HEK293 (cell line): ENCODE measurements at regions not wholly inside any gene's neighbourhood (a gene's known extent, or its start where the extent isn't known, plus 50 kb on each side); places are given as distances from the start of the nearest gene placed in this dataset.

Experiments
- CTCF ChIA-PET: fragments of 350-600 bp; formaldehyde crosslinking; extraction: SDS; loops from one replicate; lab custom pipeline; 2021; ENCODE audit warnings: antibody characterized with exemption; lab: Yijun Ruan, JAX
- POLR2A ChIA-PET: fragments of 300-600 bp; formaldehyde crosslinking; extraction: SDS; loops from one replicate; lab custom pipeline; 2020; ENCODE audit warnings: antibody characterized with exemption, inconsistent platforms; lab: Yijun Ruan, JAX
- H3K27ac ChIP-seq: fragments of 200-500 bp; sonication (Bioruptor generic); 2 replicates; pipeline ENCODE4 v1.5.1; 2014; ENCODE audit warnings: low read depth, low read length, control low read depth, inconsistent platforms; ENCODE audit errors: extremely low read depth
- H3K36me3 ChIP-seq, 2 experiments: fragments of 200-500 bp in 1 of 2; sonication (Bioruptor generic) in 1 of 2; 1 replicate in 1 of 2; 2 replicates in 1 of 2; pipeline ENCODE4 v1.5.1; 2014 to 2017; ENCODE audit warnings: inconsistent platforms in 2 of 2, low read length in 2 of 2; ENCODE audit not compliant: control insufficient read depth in 2 of 2, insufficient read depth in 1 of 2
- H3K4me1 ChIP-seq: fragments of 200-500 bp; sonication (Bioruptor generic); 2 replicates; pipeline ENCODE4 v1.5.1; 2014; ENCODE audit warnings: mild to moderate bottlenecking, low read length, inconsistent platforms; ENCODE audit not compliant: control insufficient read depth, insufficient read depth
- H3K4me3 ChIP-seq: 2 replicates; pipeline ENCODE4 v1.5.1; 2011; ENCODE audit warnings: low read depth, mild to moderate bottlenecking, control low read depth, low read length, moderate library complexity
- H3K9me3 ChIP-seq: fragments of 200-500 bp; sonication (Bioruptor generic); 2 replicates; pipeline ENCODE4 v1.5.1; 2014; ENCODE audit warnings: low read depth, low read length, inconsistent platforms; ENCODE audit not compliant: control insufficient read depth, insufficient read depth
- BCL11A ChIP-seq: fragments of 450-650 bp; formaldehyde crosslinking; IDR thresholded peaks from 2 replicates; pipeline ENCODE4 v1.5.1; 2016; ENCODE audit warnings: low read depth, missing biosample characterization, missing genetic modification characterization
- HOXA7 ChIP-seq: sonication (generic); formaldehyde crosslinking; IDR thresholded peaks from 2 replicates; pipeline ENCODE4 v1.8.1; 2022; ENCODE audit warnings: missing genetic modification reagents, borderline replicate concordance
- KLF9 ChIP-seq: fragments of 450-650 bp; formaldehyde crosslinking; IDR thresholded peaks from 2 replicates; pipeline ENCODE4 v1.5.1; 2016; ENCODE audit warnings: missing biosample characterization, missing genetic modification characterization, low read depth
- MEIS1 ChIP-seq: sonication (generic); formaldehyde crosslinking; IDR thresholded peaks from 2 replicates; pipeline ENCODE4 v1.8.1; 2022; ENCODE audit warnings: missing genetic modification reagents, mild to moderate bottlenecking, borderline replicate concordance
- PRDM1 ChIP-seq: fragments of 450-650 bp; formaldehyde crosslinking; IDR thresholded peaks from 2 replicates; pipeline ENCODE4; 2016; ENCODE audit warnings: missing biosample characterization, missing genetic modification characterization
- SP2 ChIP-seq: fragments of 450-650 bp; formaldehyde crosslinking; IDR thresholded peaks from 2 replicates; pipeline ENCODE4 v1.5.1; 2016; ENCODE audit warnings: missing biosample characterization, missing genetic modification characterization
- ZBTB20 ChIP-seq: fragments of 450-650 bp; formaldehyde crosslinking; IDR thresholded peaks from 2 replicates; pipeline ENCODE4 v1.5.1; 2016; ENCODE audit warnings: missing biosample characterization, missing genetic modification characterization
- ZBTB7A ChIP-seq: fragments of 450-650 bp; formaldehyde crosslinking; IDR thresholded peaks from 2 replicates; pipeline ENCODE4 v1.5.1; 2016; ENCODE audit warnings: low read depth, missing biosample characterization, missing genetic modification characterization
- ZFP3 ChIP-seq: fragments of 450-650 bp; formaldehyde crosslinking; IDR thresholded peaks from 2 replicates; pipeline ENCODE4 v1.5.1; 2016; ENCODE audit warnings: low read depth, missing biosample characterization, missing genetic modification characterization
- ZNF133 ChIP-seq: fragments of 450-650 bp; formaldehyde crosslinking; IDR thresholded peaks from 2 replicates; pipeline ENCODE4 v1.5.1; 2016; ENCODE audit warnings: missing biosample characterization, missing genetic modification characterization
- ZNF2 ChIP-seq: fragments of 450-650 bp; formaldehyde crosslinking; IDR thresholded peaks from 2 replicates; pipeline ENCODE4 v1.5.1; 2016; ENCODE audit warnings: missing biosample characterization, missing genetic modification characterization
- ZNF24 ChIP-seq: fragments of 450-650 bp; formaldehyde crosslinking; IDR thresholded peaks from 2 replicates; pipeline ENCODE4 v1.5.1; 2016; ENCODE audit warnings: missing biosample characterization, missing genetic modification characterization
- ZNF266 ChIP-seq: fragments of 450-650 bp; formaldehyde crosslinking; IDR thresholded peaks from 2 replicates; pipeline ENCODE4 v1.5.1; 2016; ENCODE audit warnings: missing biosample characterization, missing genetic modification characterization, low read depth
- ZNF274 ChIP-seq, 2 experiments: fragments of 200-500 bp in 1 of 2; fragments of 450-650 bp in 1 of 2; sonication (Bioruptor generic) in 1 of 2; formaldehyde crosslinking in 1 of 2; IDR thresholded peaks; 2 replicates each; pipeline versions ENCODE4 v1.5.1 to v1.6.1; 2014 to 2016; ENCODE audit warnings: borderline replicate concordance in 1 of 2, inconsistent platforms in 1 of 2, low read length in 1 of 2, missing biosample characterization in 1 of 2, missing genetic modification characterization in 1 of 2
- ZNF292 ChIP-seq: fragments of 450-650 bp; formaldehyde crosslinking; IDR thresholded peaks from 2 replicates; pipeline ENCODE4 v1.5.1; 2016; ENCODE audit warnings: low read depth, missing biosample characterization, missing genetic modification characterization, borderline replicate concordance
- ZNF341 ChIP-seq: fragments of 450-650 bp; formaldehyde crosslinking; IDR thresholded peaks from 2 replicates; pipeline ENCODE4; 2016; ENCODE audit warnings: low read depth, missing biosample characterization, missing genetic modification characterization
- ZNF366 ChIP-seq: fragments of 450-650 bp; formaldehyde crosslinking; conservative IDR thresholded peaks from 2 replicates; pipeline ENCODE4 v1.5.1; 2016; ENCODE audit warnings: missing biosample characterization, missing genetic modification characterization
- ZNF391 ChIP-seq: fragments of 450-650 bp; formaldehyde crosslinking; IDR thresholded peaks from 2 replicates; pipeline ENCODE4 v1.5.1; 2016; ENCODE audit warnings: low read depth, missing biosample characterization, missing genetic modification characterization, borderline replicate concordance
- ZNF529 ChIP-seq: fragments of 450-650 bp; formaldehyde crosslinking; IDR thresholded peaks from 2 replicates; pipeline ENCODE4 v1.5.1; 2017; ENCODE audit warnings: missing genetic modification characterization, missing biosample characterization; ENCODE audit not compliant: insufficient replicate concordance
- ZNF530 ChIP-seq: fragments of 450-650 bp; formaldehyde crosslinking; IDR thresholded peaks from 2 replicates; pipeline ENCODE4 v1.5.1; 2016; ENCODE audit warnings: low read depth, missing biosample characterization, missing genetic modification characterization
- ZNF600 ChIP-seq: fragments of 450-650 bp; formaldehyde crosslinking; IDR thresholded peaks from 2 replicates; pipeline ENCODE4 v1.5.1; 2016; ENCODE audit warnings: missing biosample characterization, missing genetic modification characterization
- ZNF707 ChIP-seq: fragments of 450-650 bp; formaldehyde crosslinking; IDR thresholded peaks from 2 replicates; pipeline ENCODE4 v1.5.1; 2016; ENCODE audit warnings: missing biosample characterization, missing genetic modification characterization
- ZNF843 ChIP-seq: fragments of 450-650 bp; formaldehyde crosslinking; IDR thresholded peaks from 2 replicates; pipeline ENCODE4 v1.5.1; 2016; ENCODE audit warnings: missing biosample characterization, missing genetic modification characterization
- TF ChIP-seq, protein P1 (sequence below): fragments of 450-650 bp; formaldehyde crosslinking; IDR thresholded peaks from 2 replicates; pipeline ENCODE4 v1.5.1; 2017; ENCODE audit warnings: missing biosample characterization, missing genetic modification characterization
- TF ChIP-seq, protein P2 (sequence below): sonication (generic); formaldehyde crosslinking; IDR thresholded peaks from 2 replicates; pipeline ENCODE4 v1.8.1; 2022; ENCODE audit warnings: mild to moderate bottlenecking, moderate library complexity, missing genetic modification reagents
- TF ChIP-seq, protein P3 (sequence below): fragments of 450-650 bp; formaldehyde crosslinking; IDR thresholded peaks from 2 replicates; pipeline ENCODE4 v1.5.1; 2017; ENCODE audit warnings: missing biosample characterization, missing genetic modification characterization
- TF ChIP-seq, protein P4 (sequence below): fragments of 450-650 bp; formaldehyde crosslinking; IDR thresholded peaks from 2 replicates; pipeline ENCODE4 v1.5.1; 2016; ENCODE audit warnings: missing biosample characterization, missing genetic modification characterization
- TF ChIP-seq, protein P5 (sequence below): IDR thresholded peaks from 2 replicates; pipeline ENCODE4 v1.6.1; 2011; ENCODE audit warnings: mild to moderate bottlenecking, low read depth, low read length, borderline replicate concordance

DNA sequence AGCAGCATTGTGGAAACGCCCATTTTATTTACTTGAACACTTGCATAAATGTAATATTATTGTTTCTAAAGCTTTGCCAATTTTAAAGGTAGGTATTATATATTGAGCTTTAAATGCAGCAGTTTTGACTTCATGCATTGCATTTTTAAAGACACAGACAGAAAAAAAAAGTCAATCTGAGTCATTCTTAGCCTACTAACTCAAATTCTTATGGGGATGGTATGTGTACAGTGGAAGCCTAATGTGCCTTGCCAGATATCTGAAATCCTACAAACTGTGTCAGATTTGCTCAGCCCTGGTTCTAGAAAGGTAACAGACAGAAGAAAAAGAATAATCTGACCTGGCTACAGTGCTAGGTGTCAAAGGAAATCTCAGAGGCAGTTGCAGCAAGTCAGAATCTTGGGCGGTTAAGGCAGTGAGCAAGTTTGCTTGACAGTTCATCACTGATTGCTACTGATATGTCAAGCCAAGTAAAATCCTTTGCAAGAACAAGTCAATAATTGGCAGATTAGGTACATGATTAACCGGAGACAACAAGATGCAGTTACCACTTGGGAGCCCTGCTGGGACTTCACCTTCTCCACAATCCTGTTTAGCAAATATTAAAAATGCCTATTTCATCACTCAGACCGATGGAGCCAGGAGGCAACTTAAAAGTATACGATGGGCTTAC is 224.8 kb upstream of the WWC1 start:
- Histone ChIP-seq H3K27ac (no peak overlapping the region), H3K4me3 (no peak overlapping the region), H3K9me3 (no peaks in the 10 kb centered on the region), H3K36me3 (no peaks in the 10 kb centered on the region), H3K4me1 (no peaks in the 10 kb centered on the region)
- ChIA-PET CTCF (interaction anchor here (1.5 kb wide), 1 partner anchor 153 kb away, joined by 3 read pairs; no protein-coding TSS in a partner anchor), POLR2A (no interaction called here)
- no peak for TF ChIP-seq ZNF843 (tag by site-specific recombination)
- TF ChIP-seq, protein P1, sequence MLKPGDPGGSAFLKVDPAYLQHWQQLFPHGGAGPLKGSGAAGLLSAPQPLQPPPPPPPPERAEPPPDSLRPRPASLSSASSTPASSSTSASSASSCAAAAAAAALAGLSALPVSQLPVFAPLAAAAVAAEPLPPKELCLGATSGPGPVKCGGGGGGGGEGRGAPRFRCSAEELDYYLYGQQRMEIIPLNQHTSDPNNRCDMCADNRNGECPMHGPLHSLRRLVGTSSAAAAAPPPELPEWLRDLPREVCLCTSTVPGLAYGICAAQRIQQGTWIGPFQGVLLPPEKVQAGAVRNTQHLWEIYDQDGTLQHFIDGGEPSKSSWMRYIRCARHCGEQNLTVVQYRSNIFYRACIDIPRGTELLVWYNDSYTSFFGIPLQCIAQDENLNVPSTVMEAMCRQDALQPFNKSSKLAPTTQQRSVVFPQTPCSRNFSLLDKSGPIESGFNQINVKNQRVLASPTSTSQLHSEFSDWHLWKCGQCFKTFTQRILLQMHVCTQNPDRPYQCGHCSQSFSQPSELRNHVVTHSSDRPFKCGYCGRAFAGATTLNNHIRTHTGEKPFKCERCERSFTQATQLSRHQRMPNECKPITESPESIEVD (tag by site-specific recombination): no peak
- no peak for TF ChIP-seq ZNF2 (tag by site-specific recombination)
- TF ChIP-seq ZBTB20: no peak
- TF ChIP-seq ZNF529 (tag by site-specific recombination): no peak
- no peak for TF ChIP-seq ZNF341 (tag by site-specific recombination)
- TF ChIP-seq, protein P2, sequence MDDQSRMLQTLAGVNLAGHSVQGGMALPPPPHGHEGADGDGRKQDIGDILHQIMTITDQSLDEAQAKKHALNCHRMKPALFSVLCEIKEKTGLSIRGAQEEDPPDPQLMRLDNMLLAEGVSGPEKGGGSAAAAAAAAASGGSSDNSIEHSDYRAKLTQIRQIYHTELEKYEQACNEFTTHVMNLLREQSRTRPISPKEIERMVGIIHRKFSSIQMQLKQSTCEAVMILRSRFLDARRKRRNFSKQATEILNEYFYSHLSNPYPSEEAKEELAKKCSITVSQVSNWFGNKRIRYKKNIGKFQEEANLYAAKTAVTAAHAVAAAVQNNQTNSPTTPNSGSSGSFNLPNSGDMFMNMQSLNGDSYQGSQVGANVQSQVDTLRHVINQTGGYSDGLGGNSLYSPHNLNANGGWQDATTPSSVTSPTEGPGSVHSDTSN (CRISPR knock-in tag): no peak
- TF ChIP-seq, protein P3, sequence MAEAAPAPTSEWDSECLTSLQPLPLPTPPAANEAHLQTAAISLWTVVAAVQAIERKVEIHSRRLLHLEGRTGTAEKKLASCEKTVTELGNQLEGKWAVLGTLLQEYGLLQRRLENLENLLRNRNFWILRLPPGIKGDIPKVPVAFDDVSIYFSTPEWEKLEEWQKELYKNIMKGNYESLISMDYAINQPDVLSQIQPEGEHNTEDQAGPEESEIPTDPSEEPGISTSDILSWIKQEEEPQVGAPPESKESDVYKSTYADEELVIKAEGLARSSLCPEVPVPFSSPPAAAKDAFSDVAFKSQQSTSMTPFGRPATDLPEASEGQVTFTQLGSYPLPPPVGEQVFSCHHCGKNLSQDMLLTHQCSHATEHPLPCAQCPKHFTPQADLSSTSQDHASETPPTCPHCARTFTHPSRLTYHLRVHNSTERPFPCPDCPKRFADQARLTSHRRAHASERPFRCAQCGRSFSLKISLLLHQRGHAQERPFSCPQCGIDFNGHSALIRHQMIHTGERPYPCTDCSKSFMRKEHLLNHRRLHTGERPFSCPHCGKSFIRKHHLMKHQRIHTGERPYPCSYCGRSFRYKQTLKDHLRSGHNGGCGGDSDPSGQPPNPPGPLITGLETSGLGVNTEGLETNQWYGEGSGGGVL: no peak
- no peak for TF ChIP-seq ZNF600 (tag by site-specific recombination)
- no peak for TF ChIP-seq KLF9 (tag by site-specific recombination)
- TF ChIP-seq, protein P4, sequence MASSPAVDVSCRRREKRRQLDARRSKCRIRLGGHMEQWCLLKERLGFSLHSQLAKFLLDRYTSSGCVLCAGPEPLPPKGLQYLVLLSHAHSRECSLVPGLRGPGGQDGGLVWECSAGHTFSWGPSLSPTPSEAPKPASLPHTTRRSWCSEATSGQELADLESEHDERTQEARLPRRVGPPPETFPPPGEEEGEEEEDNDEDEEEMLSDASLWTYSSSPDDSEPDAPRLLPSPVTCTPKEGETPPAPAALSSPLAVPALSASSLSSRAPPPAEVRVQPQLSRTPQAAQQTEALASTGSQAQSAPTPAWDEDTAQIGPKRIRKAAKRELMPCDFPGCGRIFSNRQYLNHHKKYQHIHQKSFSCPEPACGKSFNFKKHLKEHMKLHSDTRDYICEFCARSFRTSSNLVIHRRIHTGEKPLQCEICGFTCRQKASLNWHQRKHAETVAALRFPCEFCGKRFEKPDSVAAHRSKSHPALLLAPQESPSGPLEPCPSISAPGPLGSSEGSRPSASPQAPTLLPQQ: no peak
- TF ChIP-seq ZNF707 (tag by site-specific recombination): no peak
- no peak for TF ChIP-seq ZNF24
- TF ChIP-seq HOXA7 (CRISPR knock-in tag): no peak

DNA sequence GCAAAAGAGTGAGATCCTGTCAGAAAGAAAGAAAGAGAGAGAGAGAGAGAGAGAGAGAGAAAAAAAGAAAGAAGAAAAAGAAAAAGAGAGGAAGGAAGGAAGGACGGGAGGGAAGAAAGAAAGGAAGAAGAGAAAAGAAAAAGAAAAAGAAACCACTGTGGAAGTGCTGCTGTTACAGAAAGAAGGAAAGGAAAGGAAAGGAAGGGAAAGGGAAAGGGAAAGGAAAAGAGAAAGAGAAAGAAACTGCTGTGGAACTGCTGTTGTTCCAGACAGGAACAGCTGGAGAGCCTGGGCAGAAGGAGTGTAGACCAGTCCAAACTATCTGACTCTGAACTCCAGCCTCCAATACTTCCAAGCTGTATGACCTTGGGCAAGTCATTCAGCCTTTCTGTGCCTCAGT is 220.7 kb upstream of the WWC1 start:
- POLR2A ChIA-PET: no interaction called here
- CTCF ChIA-PET: interaction anchor here (0.7 kb wide), 1 partner anchor 23 kb away, joined by 3 read pairs; no protein-coding TSS in a partner anchor
- Histone ChIP-seq H3K27ac (no peak overlapping the region), H3K9me3 (no peaks in the 10 kb centered on the region), H3K36me3 (no peaks in the 10 kb centered on the region), H3K4me1 (no peaks in the 10 kb centered on the region), H3K4me3 (no peak overlapping the region)
- TF ChIP-seq MEIS1 (CRISPR knock-in tag) (no peak), BCL11A (tag by site-specific recombination) (no peak), ZBTB7A (no peak), ZNF366 (tag by site-specific recombination) (peak; percentile 40; the same call in 1 of the 2 replicates), ZNF530 (tag by site-specific recombination) (no peak), ZNF391 (no peak), ZNF266 (no peak), PRDM1 (tag by site-specific recombination) (peak; percentile 93), ZNF133 (no peak), ZFP3 (tag by site-specific recombination) (no peak), ZNF600 (tag by site-specific recombination) (no peak), ZNF843 (tag by site-specific recombination) (no peak), ZNF292 (tag by site-specific recombination) (no peak), ZNF274 (IDR thresholded peaks at IDR 0.05; ENCODE audit: low read length) (no peak), ZNF274 (tag by site-specific recombination; IDR thresholded peaks at IDR 0.05; ENCODE audit: borderline replicate concordance) (no peak), SP2 (tag by site-specific recombination) (no peak)
- TF ChIP-seq, protein P5, sequence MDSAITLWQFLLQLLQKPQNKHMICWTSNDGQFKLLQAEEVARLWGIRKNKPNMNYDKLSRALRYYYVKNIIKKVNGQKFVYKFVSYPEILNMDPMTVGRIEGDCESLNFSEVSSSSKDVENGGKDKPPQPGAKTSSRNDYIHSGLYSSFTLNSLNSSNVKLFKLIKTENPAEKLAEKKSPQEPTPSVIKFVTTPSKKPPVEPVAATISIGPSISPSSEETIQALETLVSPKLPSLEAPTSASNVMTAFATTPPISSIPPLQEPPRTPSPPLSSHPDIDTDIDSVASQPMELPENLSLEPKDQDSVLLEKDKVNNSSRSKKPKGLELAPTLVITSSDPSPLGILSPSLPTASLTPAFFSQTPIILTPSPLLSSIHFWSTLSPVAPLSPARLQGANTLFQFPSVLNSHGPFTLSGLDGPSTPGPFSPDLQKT: no peak
